ENCODE measurements at regions not wholly inside any gene's neighbourhood (a gene's known extent, or its start where the extent isn't known, plus 50 kb on each side); places are given as distances from the start of the nearest gene placed in this dataset.

DNA sequence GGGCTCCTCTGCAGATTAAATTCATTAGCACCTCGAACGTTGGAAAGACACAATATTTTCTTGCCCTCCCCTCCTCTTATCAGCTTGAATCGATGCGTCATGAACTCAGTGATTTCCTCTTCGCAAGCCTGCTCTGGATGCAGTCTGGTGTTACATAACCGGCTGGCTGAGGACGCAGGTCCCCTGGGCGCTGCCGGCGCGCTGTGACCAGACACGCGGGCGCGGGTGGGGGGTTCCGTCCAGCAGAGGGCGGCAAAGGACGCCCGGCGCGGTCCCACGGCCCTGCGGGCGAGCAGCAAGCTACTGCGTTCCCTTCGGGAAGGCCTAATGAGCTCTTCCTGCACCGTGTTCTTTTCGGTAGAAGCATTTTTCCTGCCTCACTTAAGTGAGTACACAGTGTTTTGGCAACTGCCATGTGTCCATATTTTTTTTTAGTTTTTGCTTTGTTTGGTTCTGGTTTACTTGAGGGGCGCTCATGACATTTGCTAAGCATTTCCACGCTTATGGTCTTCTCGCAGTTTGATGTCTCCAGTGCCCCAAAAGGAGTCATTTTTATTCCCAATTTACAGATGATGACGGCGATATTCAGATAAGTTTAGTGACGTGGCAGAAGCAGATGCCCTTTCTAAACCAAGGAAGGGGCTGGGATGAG lies 112.2 kb upstream of the MBNL2 start:
- CTCF ChIA-PET = interaction anchor here (0.6 to 4.1 kb wide), 31 partner anchors 9 to 1084 kb away, joined by 3 to 35 read pairs (median 4); partner anchors contain the start of gene MBNL2
- POLR2A ChIA-PET = interaction anchor here (0.6 to 1.5 kb wide), 2 partner anchors 96 to 177 kb away, joined by 3 to 7 read pairs; no protein-coding TSS in a partner anchor

DNA sequence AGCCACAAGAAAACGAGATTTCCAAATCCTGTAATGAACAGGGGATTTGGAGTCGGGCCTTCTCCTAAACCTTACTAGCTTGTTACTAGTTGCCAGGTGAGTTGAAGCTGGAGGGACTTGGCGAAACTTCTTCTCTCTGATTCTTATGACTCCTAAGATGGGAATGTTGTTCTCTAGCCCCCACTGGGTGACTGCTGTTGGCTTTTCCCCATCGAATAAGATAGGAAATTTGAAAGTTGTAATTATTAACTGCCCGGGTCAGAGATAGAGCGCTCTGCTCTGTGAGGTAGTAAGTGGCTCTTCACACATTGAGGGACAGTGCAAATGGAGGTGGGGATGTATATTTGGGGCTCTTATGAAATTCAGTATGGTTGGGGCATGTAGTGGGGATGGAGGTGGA lies 111.2 kb upstream of the MBNL2 start:
- ChIA-PET POLR2A (no interaction called here), CTCF (interaction anchor here (1.0 to 4.1 kb wide), 7 partner anchors 14 to 249 kb away, joined by 3 to 35 read pairs (median 6); no protein-coding TSS in a partner anchor)

DNA sequence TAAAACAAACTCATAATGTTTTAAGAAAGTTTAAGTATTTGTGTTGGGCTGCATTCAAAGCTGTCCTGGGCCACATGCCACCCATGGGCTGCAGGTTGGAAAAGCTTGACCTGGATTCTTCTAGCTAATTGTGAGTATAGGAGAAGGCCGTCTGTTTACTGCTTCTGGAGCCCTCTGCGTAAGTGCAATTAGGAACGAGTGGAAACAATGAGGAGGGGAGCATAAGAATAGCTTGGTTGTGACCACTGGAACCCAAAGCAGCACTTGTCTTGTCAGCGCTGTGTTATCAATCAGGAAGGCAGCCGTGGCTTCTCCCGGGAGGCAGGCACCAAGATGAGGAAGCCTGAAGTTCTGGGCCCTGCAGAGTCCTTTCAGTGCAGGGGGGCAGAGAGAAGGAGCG lies 110.4 kb upstream of the MBNL2 start:
- CTCF ChIA-PET = interaction anchor here (1.0 to 4.1 kb wide), 3 partner anchors 14 to 248 kb away, joined by 3 to 35 read pairs (median 12); no protein-coding TSS in a partner anchor
- POLR2A ChIA-PET = no interaction called here

DNA sequence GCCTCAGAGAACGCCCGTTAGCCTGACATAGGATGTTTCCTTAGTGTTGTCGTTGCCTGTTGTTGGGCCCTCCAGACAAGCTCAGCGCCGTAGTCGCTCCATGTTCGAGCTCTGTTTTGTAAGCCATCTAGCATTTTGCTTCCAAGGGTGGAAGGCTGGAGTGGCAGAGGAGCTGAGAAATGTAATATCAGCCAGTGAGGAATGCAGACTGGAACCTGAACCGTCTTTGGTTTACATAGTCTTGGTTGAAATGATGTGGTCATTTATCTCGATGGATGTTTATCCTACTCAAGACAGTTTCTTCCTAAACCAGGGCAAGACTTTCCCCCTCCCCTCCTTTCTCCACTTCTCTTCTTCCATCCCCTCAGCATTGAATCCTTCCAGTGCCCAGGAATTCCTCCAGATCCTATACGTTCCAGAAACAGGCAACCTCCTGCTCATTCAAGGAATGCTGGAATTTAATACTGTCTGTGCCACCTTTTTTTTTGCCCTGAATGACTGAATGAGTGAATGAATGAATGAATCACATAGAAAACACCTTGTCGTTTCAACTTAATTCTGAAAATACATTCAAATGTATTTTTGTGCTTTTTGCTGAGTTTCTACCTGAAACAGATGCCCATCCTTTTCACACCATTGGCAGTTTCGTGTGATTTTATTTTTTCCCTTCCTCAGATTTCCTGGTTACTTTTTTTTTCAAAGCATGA lies 109.5 kb upstream of the MBNL2 start:
- ChIA-PET CTCF (interaction anchor here (1.0 to 4.1 kb wide), 2 partner anchors 231 to 247 kb away, joined by 3 to 35 read pairs; no protein-coding TSS in a partner anchor), POLR2A (interaction anchor here (0.8 kb wide), 1 partner anchor 13 kb away, joined by 3 read pairs; no protein-coding TSS in a partner anchor)

DNA sequence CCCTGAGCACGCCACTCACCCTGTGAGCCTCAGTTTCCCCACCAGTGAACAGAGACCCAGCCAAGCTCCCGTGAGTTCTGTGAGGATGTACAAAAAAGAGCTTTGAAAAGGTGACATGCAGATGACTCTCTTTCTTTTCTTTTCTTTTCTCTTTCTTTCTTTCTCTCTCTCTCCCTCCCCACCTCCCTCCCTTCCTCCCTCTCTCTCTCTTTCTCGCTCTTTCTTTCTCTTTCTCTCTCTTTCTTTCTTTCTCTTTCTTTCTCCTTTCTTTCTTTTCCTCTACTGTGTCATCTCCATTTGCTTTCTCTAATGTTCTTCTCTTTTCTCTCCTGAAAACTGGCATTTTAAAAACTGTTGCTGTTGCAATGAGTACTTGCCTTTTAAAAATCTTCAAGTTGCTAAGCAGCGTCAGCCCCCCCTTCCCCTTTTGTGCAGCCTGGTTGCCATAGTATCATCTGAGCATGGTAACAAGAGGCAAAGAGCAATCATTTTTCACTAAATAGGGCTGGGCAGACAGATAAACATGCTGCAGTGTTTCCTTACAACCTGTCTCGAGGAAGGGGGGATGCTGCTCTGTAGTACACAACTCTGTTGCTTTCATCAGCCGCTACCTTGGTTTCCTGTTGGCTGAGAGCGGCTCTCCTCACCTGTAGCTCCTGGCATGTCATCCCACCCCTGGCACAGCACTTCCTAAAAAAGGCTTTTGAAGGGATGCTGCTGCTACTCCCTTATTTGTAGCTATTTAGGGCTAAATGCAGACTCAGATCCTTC lies 108.7 kb upstream of the MBNL2 start:
- CTCF ChIA-PET = no interaction called here
- POLR2A ChIA-PET = no interaction called here

DNA sequence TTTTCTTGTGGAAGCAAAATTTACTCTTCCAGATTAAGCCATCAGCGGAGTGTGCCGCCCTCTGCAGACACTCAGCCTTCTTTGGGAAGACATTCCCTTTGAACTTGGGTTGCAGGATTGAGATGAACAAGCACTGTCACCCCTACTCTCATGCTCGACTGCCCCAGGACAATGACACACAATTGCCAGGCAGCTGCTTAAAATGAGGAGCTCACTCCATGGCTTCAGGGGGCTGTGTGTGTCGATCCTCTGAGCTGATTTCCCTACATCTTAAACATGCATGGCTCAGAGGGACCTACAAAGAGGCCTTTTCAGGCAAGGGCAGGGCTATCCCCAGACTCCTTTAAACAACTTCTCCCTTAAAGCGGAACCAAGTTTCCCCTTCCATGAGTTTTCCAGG lies 107.5 kb upstream of the MBNL2 start:
- POLR2A ChIA-PET = no interaction called here
- CTCF ChIA-PET = no interaction called here

DNA sequence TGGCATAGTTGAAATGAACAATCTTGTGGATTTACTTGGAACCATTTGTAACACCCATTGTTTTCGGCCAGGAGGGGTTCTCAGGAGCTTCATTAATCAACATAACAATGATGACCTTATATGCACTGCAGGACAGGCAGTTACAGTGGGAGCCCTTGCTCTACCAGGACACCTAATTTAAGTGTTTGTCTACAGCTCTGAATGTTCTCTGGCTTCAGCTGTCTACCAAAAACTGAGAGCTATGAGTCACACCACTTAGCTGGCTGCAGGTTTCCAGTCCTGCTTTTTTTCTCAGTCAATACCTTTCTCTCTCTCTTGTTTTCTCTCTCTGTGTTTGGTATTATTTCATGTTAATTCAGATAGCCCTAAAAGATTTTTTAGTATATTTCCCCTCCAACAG lies 105.4 kb upstream of the MBNL2 start:
- CTCF ChIA-PET = interaction anchor here (0.6 to 1.9 kb wide), 3 partner anchors 9 to 228 kb away, joined by 4 to 7 read pairs (median 5); no protein-coding TSS in a partner anchor
- POLR2A ChIA-PET = interaction anchor here (0.6 to 0.7 kb wide), 2 partner anchors 106 to 228 kb away, joined by 3 read pairs; partner anchors contain the start of gene MBNL2

DNA sequence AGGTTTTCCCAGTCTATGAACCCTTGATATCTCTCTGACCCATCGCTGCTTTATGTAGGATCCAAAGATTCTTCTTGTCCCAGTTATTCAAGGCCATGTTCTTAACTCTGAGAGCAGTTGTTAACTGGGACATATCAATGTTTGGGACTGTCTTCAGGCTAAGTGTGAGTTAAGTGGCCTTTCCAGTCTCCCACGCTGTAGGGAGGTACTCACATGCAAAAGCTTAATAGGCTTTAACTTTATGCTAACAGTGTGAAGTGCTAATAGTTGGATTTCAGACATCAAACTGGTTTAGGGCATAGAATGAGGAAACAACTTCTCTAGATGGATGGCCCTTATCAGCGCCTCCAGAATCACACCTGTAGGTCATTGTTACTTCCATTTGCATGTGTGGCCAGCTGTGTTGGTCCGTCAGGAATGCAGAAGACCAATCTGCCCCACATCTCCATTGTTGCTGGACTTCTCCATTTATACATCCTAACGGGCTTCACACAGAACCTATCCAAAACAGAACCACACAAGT lies 104.7 kb upstream of the MBNL2 start:
- ChIA-PET CTCF (interaction anchor here (0.7 to 1.6 kb wide), 2 partner anchors 8 to 227 kb away, joined by 3 to 4 read pairs; no protein-coding TSS in a partner anchor), POLR2A (interaction anchor here (0.6 kb wide), 1 partner anchor 105 kb away, joined by 3 read pairs; the partner anchor contains the start of gene MBNL2)

DNA sequence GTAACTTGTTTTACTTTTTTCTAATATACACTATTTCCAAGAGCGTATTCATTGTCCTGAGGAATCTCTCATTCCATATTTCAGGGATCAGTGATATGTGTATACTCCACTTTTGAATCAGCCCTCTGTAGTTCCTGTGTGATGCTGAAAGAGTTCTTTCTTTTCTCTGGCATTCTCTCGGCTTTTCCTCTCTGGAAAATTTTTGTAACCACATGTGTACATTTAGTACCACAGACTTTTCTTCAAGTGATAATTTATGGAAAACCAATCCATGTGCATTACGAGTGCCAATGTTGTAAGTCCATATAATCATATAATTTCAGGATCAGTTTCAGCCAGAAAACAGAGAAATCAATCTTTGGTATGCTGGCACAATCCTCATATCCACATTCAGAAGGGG lies 102.2 kb upstream of the MBNL2 start:
- CTCF ChIA-PET = interaction anchor here (1.8 kb wide), 1 partner anchor 10 kb away, joined by 4 read pairs; no protein-coding TSS in a partner anchor
- POLR2A ChIA-PET = no interaction called here

DNA sequence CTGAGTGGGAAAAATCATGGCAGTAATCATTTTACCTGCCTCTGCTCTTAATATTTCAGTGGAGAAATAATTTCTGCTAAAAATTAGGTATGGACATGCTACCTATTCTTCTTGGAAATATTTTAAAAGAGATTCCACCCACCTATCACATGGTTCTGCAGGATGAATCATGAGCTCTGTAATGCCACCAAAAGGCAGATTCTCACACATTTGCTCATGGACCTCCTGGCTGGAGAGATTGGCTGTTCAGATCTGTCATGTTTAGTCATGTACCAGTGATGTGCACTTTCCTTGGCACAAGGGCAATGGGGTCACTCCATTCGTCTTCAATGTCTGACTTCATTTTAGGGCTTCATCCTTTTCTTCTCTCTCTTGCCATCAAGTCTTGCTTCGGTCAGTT lies 101.8 kb upstream of the MBNL2 start:
- ChIA-PET POLR2A (no interaction called here), CTCF (interaction anchor here (1.8 kb wide), 1 partner anchor 10 kb away, joined by 4 read pairs; no protein-coding TSS in a partner anchor)

DNA sequence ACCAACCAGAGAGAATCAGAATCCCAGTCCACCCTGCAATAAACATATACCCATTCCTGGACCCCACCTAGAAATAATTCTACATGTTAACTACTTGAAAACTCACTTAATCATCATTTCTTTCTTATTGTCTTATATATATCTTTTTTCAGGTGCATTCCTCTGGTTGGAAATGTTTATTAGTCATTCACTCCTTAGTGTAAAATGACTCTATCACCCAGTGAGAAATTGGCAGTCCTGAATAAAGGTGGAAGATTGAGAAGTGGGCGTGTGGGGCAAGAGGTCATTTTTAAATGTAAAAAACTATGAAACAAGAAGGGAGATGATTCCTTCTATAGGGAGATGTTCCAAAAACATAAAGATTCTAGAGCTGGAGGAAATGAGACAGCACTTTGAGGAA lies 101.2 kb upstream of the MBNL2 start:
- ChIA-PET POLR2A (no interaction called here), CTCF (interaction anchor here (1.8 kb wide), 1 partner anchor 11 kb away, joined by 4 read pairs; no protein-coding TSS in a partner anchor)

DNA sequence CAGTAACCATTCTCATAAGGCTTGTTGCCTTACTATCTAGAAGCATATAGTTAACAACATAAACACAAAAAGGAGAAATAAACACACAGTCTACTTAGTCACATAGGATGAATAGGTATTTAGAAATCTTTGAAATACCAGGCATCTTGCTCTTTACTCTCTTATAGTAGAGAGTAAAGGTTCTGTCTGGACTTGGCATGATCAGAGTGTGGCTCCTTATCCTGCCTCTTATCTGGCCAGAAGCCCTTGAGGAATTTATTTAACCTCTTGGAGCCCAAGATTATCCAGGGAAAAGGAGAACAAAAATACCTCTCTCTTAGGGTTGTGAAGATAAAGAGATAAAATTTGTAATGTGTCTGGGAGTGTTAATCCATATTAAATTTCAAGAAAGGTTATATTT lies 100.2 kb upstream of the MBNL2 start:
- CTCF ChIA-PET = no interaction called here
- POLR2A ChIA-PET = no interaction called here

DNA sequence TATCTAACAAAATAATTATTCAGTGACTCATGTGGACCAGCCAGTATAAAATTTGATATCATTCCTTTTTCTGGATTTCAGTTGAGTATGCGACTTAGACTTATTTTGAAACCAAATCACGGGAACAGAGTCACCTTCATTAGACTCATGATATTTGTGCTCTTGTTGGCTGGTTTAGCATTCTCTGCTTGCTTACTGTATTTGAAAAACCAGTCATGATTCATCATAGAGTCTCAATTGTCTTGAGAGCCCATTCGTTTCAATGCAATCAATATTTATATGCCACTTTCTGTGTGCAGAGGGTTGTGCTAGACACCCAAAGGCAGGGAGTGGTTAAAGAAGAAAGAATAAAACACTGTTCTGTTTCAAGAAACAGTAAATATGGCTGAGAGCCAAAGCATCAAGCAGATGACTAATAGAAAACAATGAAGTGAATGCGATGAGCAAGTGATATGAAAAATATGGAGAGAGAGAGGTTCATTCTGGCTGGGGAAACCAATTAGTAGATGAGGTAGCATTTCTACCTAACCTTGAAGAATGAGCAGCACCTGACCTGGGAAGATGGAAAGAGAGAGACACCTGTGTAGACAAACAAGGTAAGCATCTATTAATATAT lies 99.6 kb upstream of the MBNL2 start:
- CTCF ChIA-PET = interaction anchor here (0.8 to 1.3 kb wide), 2 partner anchors 12 to 285 kb away, joined by 3 read pairs; no protein-coding TSS in a partner anchor

DNA sequence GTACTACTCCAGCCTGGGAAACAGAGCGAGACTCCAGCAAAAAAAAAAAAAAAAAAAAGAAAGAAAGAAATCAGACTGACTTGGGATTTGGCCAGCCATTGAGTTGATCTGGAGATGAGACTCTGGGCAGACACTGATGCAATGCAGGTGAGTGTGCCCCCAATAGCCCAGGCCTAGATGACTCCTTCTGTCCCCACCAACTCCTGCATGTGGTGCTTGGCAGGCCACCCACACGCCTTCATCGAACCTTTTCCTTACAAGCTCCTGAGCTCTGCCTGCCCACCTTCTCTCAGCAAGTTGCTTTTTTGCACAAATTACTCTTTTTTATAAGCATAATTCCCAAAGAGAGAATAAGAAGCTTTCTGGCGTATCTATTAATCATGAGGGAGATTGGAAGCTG lies 97.9 kb upstream of the MBNL2 start:
- CTCF ChIA-PET = interaction anchor here (0.7 kb wide), 4 partner anchors 20 to 695 kb away, joined by 3 to 5 read pairs (median 4); no protein-coding TSS in a partner anchor
- POLR2A ChIA-PET = interaction anchor here (0.7 kb wide), 1 partner anchor 141 kb away, joined by 5 read pairs; no protein-coding TSS in a partner anchor

More for the DNA sequence above, 99.6 kb upstream of the MBNL2 start:
- POLR2A ChIA-PET = no interaction called here

DNA sequence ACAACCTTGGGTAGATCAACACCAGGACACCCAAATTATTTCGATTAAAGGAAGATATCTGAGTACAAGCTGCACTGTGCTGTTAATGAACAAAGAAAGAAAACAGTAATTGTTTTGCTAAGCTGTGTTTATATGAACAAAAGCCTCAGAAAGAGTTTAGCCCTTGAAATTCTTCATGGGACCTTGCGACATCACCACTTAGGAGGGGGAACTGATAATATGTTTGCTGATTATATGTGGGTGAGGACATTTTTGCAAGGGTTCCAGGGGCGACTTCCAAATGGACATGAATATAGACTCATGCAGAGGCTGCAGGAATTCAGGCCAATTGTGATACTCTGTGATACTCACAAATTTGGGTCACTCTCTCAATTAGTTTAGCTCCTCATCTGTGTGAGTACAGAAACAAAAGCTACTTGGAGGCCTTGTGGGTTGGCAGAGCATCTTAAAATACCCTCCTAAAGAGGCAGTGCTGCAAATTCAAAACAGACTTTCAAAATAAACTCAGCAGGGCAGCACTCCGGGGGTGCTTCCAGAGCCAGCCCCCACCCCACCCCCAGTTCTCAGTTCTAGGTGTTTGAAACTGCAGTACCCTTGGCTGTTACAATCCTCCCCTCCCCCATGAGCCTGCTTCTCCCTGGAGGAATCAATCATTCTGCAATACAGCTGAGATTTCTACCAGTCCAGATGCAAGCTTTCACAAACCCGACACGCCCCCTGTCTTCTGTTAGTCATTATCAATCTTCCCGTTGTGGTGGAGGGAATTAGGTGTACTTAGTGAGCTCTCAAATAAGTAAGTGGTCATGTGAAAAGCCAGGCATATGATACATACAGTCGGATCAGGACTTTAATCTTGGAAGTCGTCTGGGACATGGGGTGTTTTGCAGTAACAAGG lies 97.0 kb upstream of the MBNL2 start:
- POLR2A ChIA-PET = interaction anchor here (0.6 to 1.0 kb wide), 3 partner anchors 13 to 141 kb away, joined by 3 to 9 read pairs (median 4); partner anchors contain the start of gene MBNL2
- CTCF ChIA-PET = interaction anchor here (0.7 to 1.7 kb wide), 4 partner anchors 9 to 103 kb away, joined by 3 to 12 read pairs (median 4); partner anchors contain the start of gene MBNL2

DNA sequence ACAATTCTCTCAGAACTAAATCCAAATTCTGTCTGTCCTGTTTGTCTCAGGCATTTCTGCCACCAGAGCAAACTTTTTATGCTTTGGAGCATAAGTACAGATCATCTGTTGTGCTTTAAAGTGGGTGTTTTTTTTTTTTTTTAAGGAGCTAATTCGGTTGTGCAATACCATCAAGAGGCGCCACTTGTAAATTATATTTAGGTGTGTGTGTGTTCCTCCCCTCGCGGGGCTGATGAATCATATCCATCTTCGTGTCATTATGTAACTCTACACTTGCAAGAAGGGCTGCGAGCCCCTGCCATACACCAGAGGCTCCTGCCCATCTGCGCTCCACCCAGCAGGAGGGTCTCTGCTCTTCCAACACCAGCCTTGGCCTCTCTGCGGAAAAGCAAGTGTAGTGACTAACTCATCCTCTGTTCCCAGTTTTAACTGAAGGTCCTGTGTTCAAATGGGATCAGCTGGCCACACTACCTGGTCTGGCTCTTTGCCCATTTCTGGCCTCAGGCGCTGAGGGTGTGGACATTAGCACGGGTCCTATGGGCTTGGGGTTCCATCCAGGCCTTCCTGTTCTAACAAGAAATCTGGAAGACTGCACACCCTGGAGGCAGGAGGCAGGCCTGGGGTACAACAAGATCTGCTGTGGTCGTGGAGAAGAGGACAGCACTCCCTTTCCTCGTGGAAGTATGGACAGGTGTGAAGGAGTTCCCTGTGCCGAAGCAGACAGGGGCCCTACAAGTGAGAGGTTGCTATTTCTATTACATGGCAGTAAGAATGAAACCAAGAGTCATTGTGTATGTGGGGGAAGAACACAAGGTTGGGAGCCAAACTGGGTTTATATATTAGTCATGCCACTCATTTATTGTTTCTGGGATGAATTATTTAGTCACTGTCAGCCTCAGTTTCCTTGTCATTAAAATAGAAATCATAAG lies 96.1 kb upstream of the MBNL2 start:
- POLR2A ChIA-PET = interaction anchor here (0.6 to 1.0 kb wide), 3 partner anchors 14 to 422 kb away, joined by 3 to 9 read pairs (median 5); partner anchors contain the start of gene MBNL2

More for the DNA sequence above, 96.1 kb upstream of the MBNL2 start:
- CTCF ChIA-PET = interaction anchor here (0.7 to 1.7 kb wide), 4 partner anchors 10 to 102 kb away, joined by 3 to 12 read pairs (median 4); partner anchors contain the start of gene MBNL2

Measured in activated CD8-positive, alpha-beta memory T cell treated with anti-CD3 and anti-CD28 coated beads for 36 hours (primary cell).